WTC11 (cell line): ENCODE measurements at regions not wholly inside any gene's neighbourhood (a gene's known extent, or its start where the extent isn't known, plus 50 kb on each side); places are given as distances from the start of the nearest gene placed in this dataset.

Source experiments
- ATAC-seq: fragments of 200-7000 bp; cut with Tn5 transposase; 2 replicates; pipeline ENCODE4 v1.10.0; 2021; ENCODE audit warnings: mild to moderate bottlenecking, moderate library complexity
- CTCF ChIA-PET: fragments of 300-600 bp; sonication (Branson Sonifier 250); formaldehyde crosslinking; loops from one replicate; lab custom pipeline; 2021; ENCODE audit warnings: antibody characterized with exemption; lab: Charles Lee
- POLR2A ChIA-PET: fragments of 350-600 bp; sonication (Branson Sonifier 250); formaldehyde crosslinking; loops from one replicate; lab custom pipeline; 2021; ENCODE audit warnings: antibody characterized with exemption; lab: Charles Lee
- DNase-seq: peaks from one replicate; pipeline ENCODE4 v3.0.0; 2021; ENCODE audit warnings: low spot score
- H3K27ac Mint-ChIP-seq: 2 replicates; pipeline ENCODE4 v1.8.0; 2021; ENCODE audit warnings: mixed read lengths
- H3K27me3 Mint-ChIP-seq: 2 replicates; pipeline ENCODE4 v1.8.0; 2021; ENCODE audit warnings: low read depth, mild to moderate bottlenecking, moderate library complexity, mixed read lengths
- H3K36me3 Mint-ChIP-seq: 2 replicates; pipeline ENCODE4 v1.8.0; 2021; ENCODE audit warnings: mixed read lengths
- H3K4me1 Mint-ChIP-seq: 2 replicates; pipeline ENCODE4 v1.8.0; 2022; ENCODE audit warnings: mixed read lengths
- H3K4me3 Mint-ChIP-seq: 2 replicates; pipeline ENCODE4 v1.8.0; 2021; ENCODE audit warnings: mild to moderate bottlenecking, moderate library complexity, mixed read lengths
- H3K9me3 Mint-ChIP-seq: 2 replicates; pipeline ENCODE4 v1.8.0; 2021; ENCODE audit warnings: mixed read lengths
- EMX1 ChIP-seq: fragments of 250-450 bp; sonication (Bioruptor Pico); IDR thresholded peaks from 2 replicates; pipeline ENCODE4 v1.8.0; 2021; ENCODE audit warnings: mild to moderate bottlenecking
- NR2C2 ChIP-seq: sonication (generic); formaldehyde crosslinking; IDR thresholded peaks from 2 replicates; pipeline ENCODE4 v1.8.0; 2022; ENCODE audit warnings: mild to moderate bottlenecking, missing genetic modification reagents
- NR3C1 ChIP-seq: sonication (generic); formaldehyde crosslinking; conservative IDR thresholded peaks from 2 replicates; pipeline ENCODE4 v1.8.1; 2023; ENCODE audit warnings: low read depth, mild to moderate bottlenecking, missing genetic modification reagents
- OVOL2 ChIP-seq: fragments of 250-450 bp; sonication (Bioruptor Pico); IDR thresholded peaks from 2 replicates; pipeline ENCODE4 v1.9.0; 2021; ENCODE audit warnings: mild to moderate bottlenecking, borderline replicate concordance
- PRRX2 ChIP-seq: fragments of 250-450 bp; sonication (Bioruptor Pico); IDR thresholded peaks from 2 replicates; pipeline ENCODE4 v1.8.0; 2021; ENCODE audit warnings: mild to moderate bottlenecking
- RELA ChIP-seq: sonication (generic); formaldehyde crosslinking; IDR thresholded peaks from 2 replicates; pipeline ENCODE4 v1.8.1; 2022; ENCODE audit warnings: missing genetic modification reagents, mild to moderate bottlenecking, borderline replicate concordance
- SMAD3 ChIP-seq: sonication (generic); formaldehyde crosslinking; IDR thresholded peaks from 2 replicates; pipeline ENCODE4 v1.8.0; 2022; ENCODE audit warnings: missing genetic modification reagents, mild to moderate bottlenecking, borderline replicate concordance
- SOX15 ChIP-seq: fragments of 250-450 bp; sonication (Bioruptor Pico); IDR thresholded peaks from 2 replicates; pipeline ENCODE4 v1.9.0; 2021; ENCODE audit warnings: mild to moderate bottlenecking
- TCF7 ChIP-seq: sonication (generic); formaldehyde crosslinking; IDR thresholded peaks from 2 replicates; pipeline ENCODE4 v1.8.0; 2022; ENCODE audit warnings: mild to moderate bottlenecking, low read depth, missing genetic modification reagents, moderate library complexity
- ZNF121 ChIP-seq: sonication (generic); formaldehyde crosslinking; IDR thresholded peaks from 2 replicates; pipeline ENCODE4 v1.8.0; 2023; ENCODE audit warnings: missing genetic modification reagents
- ZNF138 ChIP-seq: sonication (generic); formaldehyde crosslinking; conservative IDR thresholded peaks from 2 replicates; pipeline ENCODE4 v1.8.1; 2022; ENCODE audit warnings: mild to moderate bottlenecking, moderate library complexity, missing genetic modification reagents
- ZNF423 ChIP-seq: fragments of 250-450 bp; sonication (Bioruptor Pico); IDR thresholded peaks from 2 replicates; pipeline ENCODE4 v2.1.2; 2022; ENCODE audit warnings: mild to moderate bottlenecking, moderate library complexity
- TF ChIP-seq, protein P1 (sequence below): sonication (generic); formaldehyde crosslinking; IDR thresholded peaks from 2 replicates; pipeline ENCODE4 v1.8.1; 2023; ENCODE audit warnings: mild to moderate bottlenecking, missing genetic modification reagents
- TF ChIP-seq, protein P2 (sequence below): fragments of 250-450 bp; sonication (Bioruptor Pico); IDR thresholded peaks from 2 replicates; pipeline ENCODE4 v1.9.0; 2021; ENCODE audit warnings: mild to moderate bottlenecking
- TF ChIP-seq, protein P3 (sequence below): sonication (generic); formaldehyde crosslinking; IDR thresholded peaks from 2 replicates; pipeline ENCODE4 v1.8.0; 2022; ENCODE audit warnings: missing genetic modification reagents
- TF ChIP-seq, protein P4 (sequence below): sonication (generic); formaldehyde crosslinking; IDR thresholded peaks from 2 replicates; pipeline ENCODE4 v1.8.1; 2023; ENCODE audit warnings: mild to moderate bottlenecking, missing genetic modification reagents, moderate library complexity
- TF ChIP-seq, protein P5 (sequence below): sonication (generic); formaldehyde crosslinking; IDR thresholded peaks from 2 replicates; pipeline ENCODE4 v1.8.1; 2023; ENCODE audit warnings: mild to moderate bottlenecking, missing genetic modification reagents, borderline replicate concordance
- TF ChIP-seq, protein P6 (sequence below): sonication (generic); formaldehyde crosslinking; conservative IDR thresholded peaks from 2 replicates; pipeline ENCODE4 v1.8.1; 2023; ENCODE audit warnings: mild to moderate bottlenecking, low read depth, missing genetic modification reagents, moderate library complexity

DNA sequence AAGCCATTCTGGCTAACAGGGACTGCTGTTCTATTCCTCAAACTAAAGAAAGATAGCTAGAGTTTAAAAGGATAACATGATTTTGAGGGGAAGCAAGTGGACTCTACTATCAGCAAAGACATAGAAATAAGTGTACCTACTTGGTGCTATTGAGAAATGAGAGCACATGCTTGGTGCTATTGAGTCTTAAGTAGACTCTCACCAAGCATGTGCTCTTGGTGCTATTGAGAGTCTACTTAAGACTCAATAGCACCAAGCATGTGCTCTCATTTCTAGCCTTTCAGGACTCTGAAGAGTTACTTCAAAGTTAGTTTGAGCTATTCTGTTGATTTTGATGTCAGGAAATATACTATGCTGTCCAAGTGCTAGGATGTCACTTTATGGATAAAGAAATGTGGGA is 733.0 kb upstream of the ZWINT start (continued):
- TF ChIP-seq, protein P1, sequence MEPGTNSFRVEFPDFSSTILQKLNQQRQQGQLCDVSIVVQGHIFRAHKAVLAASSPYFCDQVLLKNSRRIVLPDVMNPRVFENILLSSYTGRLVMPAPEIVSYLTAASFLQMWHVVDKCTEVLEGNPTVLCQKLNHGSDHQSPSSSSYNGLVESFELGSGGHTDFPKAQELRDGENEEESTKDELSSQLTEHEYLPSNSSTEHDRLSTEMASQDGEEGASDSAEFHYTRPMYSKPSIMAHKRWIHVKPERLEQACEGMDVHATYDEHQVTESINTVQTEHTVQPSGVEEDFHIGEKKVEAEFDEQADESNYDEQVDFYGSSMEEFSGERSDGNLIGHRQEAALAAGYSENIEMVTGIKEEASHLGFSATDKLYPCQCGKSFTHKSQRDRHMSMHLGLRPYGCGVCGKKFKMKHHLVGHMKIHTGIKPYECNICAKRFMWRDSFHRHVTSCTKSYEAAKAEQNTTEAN (CRISPR knock-in tag) = no peak
- TF ChIP-seq NR3C1 = no peak

DNA sequence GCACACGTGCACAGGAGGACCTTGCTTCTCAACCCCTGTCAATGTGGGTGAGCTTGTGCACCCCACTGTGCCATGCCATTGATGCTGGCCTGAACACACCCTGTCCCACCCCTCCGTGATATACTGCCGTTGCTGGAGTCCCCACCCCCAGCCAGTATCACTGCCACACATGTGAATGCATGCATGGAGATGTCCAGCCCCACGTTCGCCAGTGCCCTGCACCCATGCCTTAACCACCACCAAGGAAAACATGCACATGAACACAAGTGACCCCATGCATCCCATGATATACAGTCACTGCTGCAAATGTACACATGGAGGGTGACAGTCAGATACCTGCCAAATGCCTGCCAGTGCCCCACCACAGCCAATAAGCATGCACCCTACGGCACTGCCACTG is 692.5 kb upstream of the ZWINT start:
- DNase-seq (no peak), ATAC-seq (no peak)
- Mint-ChIP-seq H3K4me3 (no peak overlapping the region), H3K36me3 (0 out of 2 replicates have a peak, but pooled peaks cover 3% of the 10 kb centered on the region), H3K27me3 (no peaks in the 10 kb centered on the region), H3K4me1 (no peaks in the 10 kb centered on the region), H3K27ac (no peak overlapping the region), H3K9me3 (peaks cover 18% of the 10 kb centered on the region)
- ChIA-PET POLR2A (no interaction called here), CTCF (no interaction called here)
- TF ChIP-seq OVOL2 (CRISPR knock-in tag) (no peak), SOX15 (CRISPR knock-in tag) (no peak), SMAD3 (CRISPR knock-in tag) (no peak), RELA (CRISPR knock-in tag) (no peak)
- TF ChIP-seq, protein P2, sequence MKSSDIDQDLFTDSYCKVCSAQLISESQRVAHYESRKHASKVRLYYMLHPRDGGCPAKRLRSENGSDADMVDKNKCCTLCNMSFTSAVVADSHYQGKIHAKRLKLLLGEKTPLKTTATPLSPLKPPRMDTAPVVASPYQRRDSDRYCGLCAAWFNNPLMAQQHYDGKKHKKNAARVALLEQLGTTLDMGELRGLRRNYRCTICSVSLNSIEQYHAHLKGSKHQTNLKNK = no peak

DNA sequence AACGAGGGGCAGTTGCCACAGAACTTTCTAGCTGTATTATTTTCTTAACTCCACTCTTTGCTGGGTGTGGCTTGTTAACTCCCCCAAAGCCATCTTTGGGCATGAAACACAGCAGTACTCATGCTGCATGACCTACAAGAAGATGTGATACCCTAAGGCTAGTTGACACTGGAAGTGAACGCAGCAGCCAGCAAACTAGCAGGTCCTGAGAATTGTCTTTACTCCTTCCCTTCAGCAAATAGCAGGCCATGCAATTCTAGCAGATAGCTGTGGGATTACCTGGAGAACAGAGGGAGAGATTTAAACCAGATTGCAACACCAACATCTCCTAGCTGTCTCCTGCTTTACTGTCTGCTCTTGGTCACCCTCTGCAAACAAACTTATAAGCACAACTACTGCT is 688.0 kb upstream of the ZWINT start:
- Mint-ChIP-seq H3K27ac (no peak overlapping the region), H3K4me1 (peaks cover 2% of the 10 kb centered on the region; the same call in 1 of the 2 replicates), H3K4me3 (no peak overlapping the region), H3K27me3 (no peaks in the 10 kb centered on the region), H3K9me3 (peaks cover 18% of the 10 kb centered on the region)
- CTCF ChIA-PET = no interaction called here
- no peak for DNase-seq
- TF ChIP-seq NR2C2 (CRISPR knock-in tag) = no peak
- TF ChIP-seq EMX1 (CRISPR knock-in tag) = no peak
- TF ChIP-seq, protein P3, sequence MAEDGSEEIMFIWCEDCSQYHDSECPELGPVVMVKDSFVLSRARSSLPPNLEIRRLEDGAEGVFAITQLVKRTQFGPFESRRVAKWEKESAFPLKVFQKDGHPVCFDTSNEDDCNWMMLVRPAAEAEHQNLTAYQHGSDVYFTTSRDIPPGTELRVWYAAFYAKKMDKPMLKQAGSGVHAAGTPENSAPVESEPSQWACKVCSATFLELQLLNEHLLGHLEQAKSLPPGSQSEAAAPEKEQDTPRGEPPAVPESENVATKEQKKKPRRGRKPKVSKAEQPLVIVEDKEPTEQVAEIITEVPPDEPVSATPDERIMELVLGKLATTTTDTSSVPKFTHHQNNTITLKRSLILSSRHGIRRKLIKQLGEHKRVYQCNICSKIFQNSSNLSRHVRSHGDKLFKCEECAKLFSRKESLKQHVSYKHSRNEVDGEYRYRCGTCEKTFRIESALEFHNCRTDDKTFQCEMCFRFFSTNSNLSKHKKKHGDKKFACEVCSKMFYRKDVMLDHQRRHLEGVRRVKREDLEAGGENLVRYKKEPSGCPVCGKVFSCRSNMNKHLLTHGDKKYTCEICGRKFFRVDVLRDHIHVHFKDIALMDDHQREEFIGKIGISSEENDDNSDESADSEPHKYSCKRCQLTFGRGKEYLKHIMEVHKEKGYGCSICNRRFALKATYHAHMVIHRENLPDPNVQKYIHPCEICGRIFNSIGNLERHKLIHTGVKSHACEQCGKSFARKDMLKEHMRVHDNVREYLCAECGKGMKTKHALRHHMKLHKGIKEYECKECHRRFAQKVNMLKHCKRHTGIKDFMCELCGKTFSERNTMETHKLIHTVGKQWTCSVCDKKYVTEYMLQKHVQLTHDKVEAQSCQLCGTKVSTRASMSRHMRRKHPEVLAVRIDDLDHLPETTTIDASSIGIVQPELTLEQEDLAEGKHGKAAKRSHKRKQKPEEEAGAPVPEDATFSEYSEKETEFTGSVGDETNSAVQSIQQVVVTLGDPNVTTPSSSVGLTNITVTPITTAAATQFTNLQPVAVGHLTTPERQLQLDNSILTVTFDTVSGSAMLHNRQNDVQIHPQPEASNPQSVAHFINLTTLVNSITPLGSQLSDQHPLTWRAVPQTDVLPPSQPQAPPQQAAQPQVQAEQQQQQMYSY (CRISPR knock-in tag) = no peak
- TF ChIP-seq PRRX2 (CRISPR knock-in tag) = no peak
- TF ChIP-seq, protein P4, sequence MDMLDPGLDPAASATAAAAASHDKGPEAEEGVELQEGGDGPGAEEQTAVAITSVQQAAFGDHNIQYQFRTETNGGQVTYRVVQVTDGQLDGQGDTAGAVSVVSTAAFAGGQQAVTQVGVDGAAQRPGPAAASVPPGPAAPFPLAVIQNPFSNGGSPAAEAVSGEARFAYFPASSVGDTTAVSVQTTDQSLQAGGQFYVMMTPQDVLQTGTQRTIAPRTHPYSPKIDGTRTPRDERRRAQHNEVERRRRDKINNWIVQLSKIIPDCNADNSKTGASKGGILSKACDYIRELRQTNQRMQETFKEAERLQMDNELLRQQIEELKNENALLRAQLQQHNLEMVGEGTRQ (CRISPR knock-in tag) = no peak
- no peak for TF ChIP-seq TCF7 (CRISPR knock-in tag)
- TF ChIP-seq, protein P5, sequence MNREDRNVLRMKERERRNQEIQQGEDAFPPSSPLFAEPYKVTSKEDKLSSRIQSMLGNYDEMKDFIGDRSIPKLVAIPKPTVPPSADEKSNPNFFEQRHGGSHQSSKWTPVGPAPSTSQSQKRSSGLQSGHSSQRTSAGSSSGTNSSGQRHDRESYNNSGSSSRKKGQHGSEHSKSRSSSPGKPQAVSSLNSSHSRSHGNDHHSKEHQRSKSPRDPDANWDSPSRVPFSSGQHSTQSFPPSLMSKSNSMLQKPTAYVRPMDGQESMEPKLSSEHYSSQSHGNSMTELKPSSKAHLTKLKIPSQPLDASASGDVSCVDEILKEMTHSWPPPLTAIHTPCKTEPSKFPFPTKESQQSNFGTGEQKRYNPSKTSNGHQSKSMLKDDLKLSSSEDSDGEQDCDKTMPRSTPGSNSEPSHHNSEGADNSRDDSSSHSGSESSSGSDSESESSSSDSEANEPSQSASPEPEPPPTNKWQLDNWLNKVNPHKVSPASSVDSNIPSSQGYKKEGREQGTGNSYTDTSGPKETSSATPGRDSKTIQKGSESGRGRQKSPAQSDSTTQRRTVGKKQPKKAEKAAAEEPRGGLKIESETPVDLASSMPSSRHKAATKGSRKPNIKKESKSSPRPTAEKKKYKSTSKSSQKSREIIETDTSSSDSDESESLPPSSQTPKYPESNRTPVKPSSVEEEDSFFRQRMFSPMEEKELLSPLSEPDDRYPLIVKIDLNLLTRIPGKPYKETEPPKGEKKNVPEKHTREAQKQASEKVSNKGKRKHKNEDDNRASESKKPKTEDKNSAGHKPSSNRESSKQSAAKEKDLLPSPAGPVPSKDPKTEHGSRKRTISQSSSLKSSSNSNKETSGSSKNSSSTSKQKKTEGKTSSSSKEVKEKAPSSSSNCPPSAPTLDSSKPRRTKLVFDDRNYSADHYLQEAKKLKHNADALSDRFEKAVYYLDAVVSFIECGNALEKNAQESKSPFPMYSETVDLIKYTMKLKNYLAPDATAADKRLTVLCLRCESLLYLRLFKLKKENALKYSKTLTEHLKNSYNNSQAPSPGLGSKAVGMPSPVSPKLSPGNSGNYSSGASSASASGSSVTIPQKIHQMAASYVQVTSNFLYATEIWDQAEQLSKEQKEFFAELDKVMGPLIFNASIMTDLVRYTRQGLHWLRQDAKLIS = no peak
- TF ChIP-seq ZNF121 (CRISPR knock-in tag) = no peak
- TF ChIP-seq, protein P6, sequence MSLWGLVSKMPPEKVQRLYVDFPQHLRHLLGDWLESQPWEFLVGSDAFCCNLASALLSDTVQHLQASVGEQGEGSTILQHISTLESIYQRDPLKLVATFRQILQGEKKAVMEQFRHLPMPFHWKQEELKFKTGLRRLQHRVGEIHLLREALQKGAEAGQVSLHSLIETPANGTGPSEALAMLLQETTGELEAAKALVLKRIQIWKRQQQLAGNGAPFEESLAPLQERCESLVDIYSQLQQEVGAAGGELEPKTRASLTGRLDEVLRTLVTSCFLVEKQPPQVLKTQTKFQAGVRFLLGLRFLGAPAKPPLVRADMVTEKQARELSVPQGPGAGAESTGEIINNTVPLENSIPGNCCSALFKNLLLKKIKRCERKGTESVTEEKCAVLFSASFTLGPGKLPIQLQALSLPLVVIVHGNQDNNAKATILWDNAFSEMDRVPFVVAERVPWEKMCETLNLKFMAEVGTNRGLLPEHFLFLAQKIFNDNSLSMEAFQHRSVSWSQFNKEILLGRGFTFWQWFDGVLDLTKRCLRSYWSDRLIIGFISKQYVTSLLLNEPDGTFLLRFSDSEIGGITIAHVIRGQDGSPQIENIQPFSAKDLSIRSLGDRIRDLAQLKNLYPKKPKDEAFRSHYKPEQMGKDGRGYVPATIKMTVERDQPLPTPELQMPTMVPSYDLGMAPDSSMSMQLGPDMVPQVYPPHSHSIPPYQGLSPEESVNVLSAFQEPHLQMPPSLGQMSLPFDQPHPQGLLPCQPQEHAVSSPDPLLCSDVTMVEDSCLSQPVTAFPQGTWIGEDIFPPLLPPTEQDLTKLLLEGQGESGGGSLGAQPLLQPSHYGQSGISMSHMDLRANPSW (CRISPR knock-in tag) = no peak
- no peak for TF ChIP-seq ZNF138 (CRISPR knock-in tag)
- TF ChIP-seq ZNF423 (CRISPR knock-in tag) = no peak
- no peak for TF ChIP-seq SMAD3 (CRISPR knock-in tag)
- TF ChIP-seq, all 79 proteins: peak for 0
- ATAC-seq = no peak
- H3K36me3 Mint-ChIP-seq = 0 out of 2 replicates have a peak, but pooled peaks cover 3% of the 10 kb centered on the region
- POLR2A ChIA-PET = no interaction called here
